NCI-H1436 treated with DMSO at 0.1 percent for 48 hours (cell line): ENCODE measurements at regions not wholly inside any gene's neighbourhood (a gene's known extent, or its start where the extent isn't known, plus 50 kb on each side); places are given as distances from the start of the nearest gene placed in this dataset.
"Not testable (repeated sequence)": the region's sequence is repeated elsewhere in the genome, so short reads cannot be mapped to it uniquely, and the experiment has no call there.

Experiments
- DNase-seq: peaks from one replicate; lab custom pipeline; 2025; lab: John Stamatoyannopoulos, UW

GRCh38 chr5:56376128-56376527 is 143.0 kb upstream of the ANKRD55 start:
- no peak for DNase-seq

GRCh38 chr5:56375011-56375410 is 141.9 kb upstream of the ANKRD55 start:
- no peak for DNase-seq

- DNase-seq: not testable (repeated sequence)
Measured at GRCh38 chr5:56372491-56372890, 139.4 kb upstream of the ANKRD55 start.

GRCh38 chr5:56369361-56369811 is 136.3 kb upstream of the ANKRD55 start:
- DNase-seq: no peak

- no peak for DNase-seq
Measured at GRCh38 chr5:56367748-56368147, 134.6 kb upstream of the ANKRD55 start.

GRCh38 chr5:56366986-56367385 is 133.9 kb upstream of the ANKRD55 start:
- DNase-seq: no peak

- DNase-seq: no peak
Measured at GRCh38 chr5:56361398-56361797, 128.3 kb upstream of the ANKRD55 start.

- DNase-seq: no peak
Measured at GRCh38 chr5:56360816-56361215, 127.7 kb upstream of the ANKRD55 start.

- no peak for DNase-seq
Measured at GRCh38 chr5:56359809-56360685, 126.9 kb upstream of the ANKRD55 start.

- no peak for DNase-seq
Measured at GRCh38 chr5:56358703-56359681, 125.9 kb upstream of the ANKRD55 start.

- no peak for DNase-seq
Measured at GRCh38 chr5:56358046-56358445, 124.9 kb upstream of the ANKRD55 start.

- DNase-seq: no peak
Measured at GRCh38 chr5:56357426-56357825, 124.3 kb upstream of the ANKRD55 start.

GRCh38 chr5:56356836-56357160 is 123.7 kb upstream of the ANKRD55 start:
- DNase-seq: no peak

GRCh38 chr5:56356121-56356835 is 123.1 kb upstream of the ANKRD55 start:
- DNase-seq: no peak

GRCh38 chr5:56354836-56355235 is 121.7 kb upstream of the ANKRD55 start:
- no peak for DNase-seq

GRCh38 chr5:56352808-56353590 is 119.9 kb upstream of the ANKRD55 start:
- DNase-seq: no peak

GRCh38 chr5:56350597-56351170 is 117.6 kb upstream of the ANKRD55 start:
- no peak for DNase-seq

GRCh38 chr5:56350011-56350596 is 117.0 kb upstream of the ANKRD55 start:
- no peak for DNase-seq

- no peak for DNase-seq
Measured at GRCh38 chr5:56349461-56349860, 116.3 kb upstream of the ANKRD55 start.

GRCh38 chr5:56346741-56347535 is 113.8 kb upstream of the ANKRD55 start:
- DNase-seq: no peak
